Neural cell (in vitro differentiated cells): ENCODE measurements at regions not wholly inside any gene's neighbourhood (a gene's known extent, or its start where the extent isn't known, plus 50 kb on each side); places are given as distances from the start of the nearest gene placed in this dataset.
A peak's percentile ranks its signal among the peaks of the same experiment; 100 is the strongest.

Source experiments
- CTCF ChIP-seq: fragments of 450-650 bp; IDR thresholded peaks from 2 replicates; pipeline ENCODE4 v1.5.1; 2014; ENCODE audit warnings: antibody characterized with exemption, mild to moderate bottlenecking, moderate library complexity; ENCODE audit not compliant: poor library complexity, severe bottlenecking
- EZH2 ChIP-seq: fragments of 200-600, 300-800 bp; shearing (Covaris generic), sonication (generic); IDR thresholded peaks from 2 replicates; pipeline ENCODE4 v1.6.1; 2014; ENCODE audit warnings: antibody characterized with exemption, low read length, borderline replicate concordance, mild to moderate bottlenecking; ENCODE audit not compliant: insufficient read depth, poor library complexity, severe bottlenecking
- RAD21 ChIP-seq: fragments of 450-650 bp; conservative IDR thresholded peaks from 2 replicates; pipeline ENCODE4 v1.6.1; 2014; ENCODE audit warnings: antibody characterized with exemption, mild to moderate bottlenecking, moderate library complexity
- TAF1 ChIP-seq: IDR thresholded peaks from 2 replicates; pipeline ENCODE4 v1.6.1; 2012; ENCODE audit warnings: low read depth

GRCh38 chr21:17387030-17387617 is 125.7 kb upstream of the CXADR start:
- TF ChIP-seq TAF1 (no peak), RAD21 (peak; percentile 88), CTCF (peak; percentile 87), EZH2 (no peak)
